Neutrophil (primary cell): ENCODE measurements at regions not wholly inside any gene's neighbourhood (a gene's known extent, or its start where the extent isn't known, plus 50 kb on each side); places are given as distances from the start of the nearest gene placed in this dataset.

Experiments used
- H3K27ac ChIP-seq: fragments of 200-600 bp; sonication (generic); 2 replicates; pipeline ENCODE4 v1.5.1; 2016; ENCODE audit warnings: mild to moderate bottlenecking, moderate library complexity
- H3K27me3 ChIP-seq: fragments of 200-600 bp; sonication (generic); 2 replicates; pipeline ENCODE4 v1.6.0; 2016; ENCODE audit warnings: mild to moderate bottlenecking
- H3K36me3 ChIP-seq: fragments of 200-600 bp; sonication (generic); 2 replicates; pipeline ENCODE4 v1.5.1; 2017
- H3K4me1 ChIP-seq, 2 experiments: fragments of 200-600 bp in 1 of 2; sonication (generic) in 1 of 2; 1 replicate in 1 of 2; 2 replicates in 1 of 2; pipeline versions ENCODE4 v1.5.1 to v1.6.1; 2013 to 2016; ENCODE audit warnings: low read depth in 1 of 2, low read length in 1 of 2, mild to moderate bottlenecking in 1 of 2, moderate library complexity in 1 of 2; ENCODE audit not compliant: control insufficient read depth in 1 of 2, insufficient read depth in 1 of 2
- H3K4me3 ChIP-seq, 2 experiments: fragments of 200-600 bp in 1 of 2; sonication (generic) in 1 of 2; 1 replicate in 1 of 2; 2 replicates in 1 of 2; pipeline ENCODE4 v1.5.1; 2013 to 2016; ENCODE audit warnings: low read depth in 1 of 2, low read length in 1 of 2, mild to moderate bottlenecking in 1 of 2, moderate library complexity in 1 of 2
- H3K9me3 ChIP-seq: fragments of 200-600 bp; sonication (generic); 2 replicates; pipeline ENCODE4 v1.5.1; 2016
- CTCF ChIP-seq: fragments of 200-600 bp; sonication (generic); IDR thresholded peaks from 2 replicates; pipeline ENCODE4 v1.5.1; 2016; ENCODE audit warnings: antibody characterized with exemption

- Histone ChIP-seq H3K4me3 (no peak overlapping the region), H3K9me3 (no peaks in the 10 kb centered on the region), H3K27me3 (no peaks in the 10 kb centered on the region), H3K27ac (no peak overlapping the region), H3K4me1 (no peaks in the 10 kb centered on the region), H3K36me3 (no peaks in the 10 kb centered on the region)
- TF ChIP-seq CTCF, result no peak
These were observed 204.5 kb upstream of the SFSWAP start for GRCh38 chr12:131506426-131506825.

- TF ChIP-seq CTCF, result no peak
- H3K9me3 ChIP-seq, result no peaks in the 10 kb centered on the region
- no peaks in the 10 kb centered on the region for H3K27me3 ChIP-seq
These were observed 203.8 kb upstream of the SFSWAP start for GRCh38 chr12:131507094-131507493.

GRCh38 chr12:131507881-131508280, 203.0 kb upstream of the SFSWAP start:
- Histone ChIP-seq H3K36me3 (no peaks in the 10 kb centered on the region), H3K4me1 (no peaks in the 10 kb centered on the region), H3K27me3 (no peaks in the 10 kb centered on the region), H3K4me3 (no peak overlapping the region), H3K9me3 (no peaks in the 10 kb centered on the region), H3K27ac (no peak overlapping the region)
- no peak for TF ChIP-seq CTCF

More at GRCh38 chr12:131507094-131507493, 203.8 kb upstream of the SFSWAP start:
- Histone ChIP-seq H3K36me3 (no peaks in the 10 kb centered on the region), H3K4me3 (no peak overlapping the region), H3K4me1 (no peaks in the 10 kb centered on the region), H3K27ac (no peak overlapping the region)

GRCh38 chr12:131509701-131510100, 201.2 kb upstream of the SFSWAP start:
- TF ChIP-seq CTCF, result no peak
- Histone ChIP-seq H3K9me3 (no peaks in the 10 kb centered on the region), H3K36me3 (no peaks in the 10 kb centered on the region), H3K4me3 (no peak overlapping the region), H3K4me1 (no peaks in the 10 kb centered on the region), H3K27me3 (no peaks in the 10 kb centered on the region), H3K27ac (no peak overlapping the region)

GRCh38 chr12:131510431-131510830, 200.5 kb upstream of the SFSWAP start:
- H3K9me3 ChIP-seq, result no peaks in the 10 kb centered on the region
- H3K36me3 ChIP-seq, result no peaks in the 10 kb centered on the region
- no peaks in the 10 kb centered on the region for H3K4me1 ChIP-seq
- H3K27ac ChIP-seq, result no peak overlapping the region
- TF ChIP-seq CTCF, result no peak
- no peaks in the 10 kb centered on the region for H3K27me3 ChIP-seq
- no peak overlapping the region for H3K4me3 ChIP-seq

GRCh38 chr12:131511391-131511802, 199.5 kb upstream of the SFSWAP start:
- Histone ChIP-seq H3K4me3 (no peak overlapping the region), H3K27me3 (no peaks in the 10 kb centered on the region), H3K36me3 (no peaks in the 10 kb centered on the region), H3K27ac (no peak overlapping the region), H3K4me1 (no peaks in the 10 kb centered on the region), H3K9me3 (no peaks in the 10 kb centered on the region)
- TF ChIP-seq CTCF, result no peak
